GM21447 (cell line): ENCODE measurements at regions not wholly inside any gene's neighbourhood (a gene's known extent, or its start where the extent isn't known, plus 50 kb on each side); places are given as distances from the start of the nearest gene placed in this dataset.
"Not testable (repeated sequence)": the region's sequence is repeated elsewhere in the genome, so short reads cannot be mapped to it uniquely, and the experiment has no call there.

Experiments used
- ATAC-seq: cut with Tn5 transposase; IDR thresholded peaks from one replicate; pipeline ENCODE4 v1.9.1; 2021; ENCODE audit not compliant: unreplicated experiment

- no peak for ATAC-seq
Observed at GRCh38 chr6:140736231-140736630, 1361.8 kb upstream of the CITED2 start.

DNA sequence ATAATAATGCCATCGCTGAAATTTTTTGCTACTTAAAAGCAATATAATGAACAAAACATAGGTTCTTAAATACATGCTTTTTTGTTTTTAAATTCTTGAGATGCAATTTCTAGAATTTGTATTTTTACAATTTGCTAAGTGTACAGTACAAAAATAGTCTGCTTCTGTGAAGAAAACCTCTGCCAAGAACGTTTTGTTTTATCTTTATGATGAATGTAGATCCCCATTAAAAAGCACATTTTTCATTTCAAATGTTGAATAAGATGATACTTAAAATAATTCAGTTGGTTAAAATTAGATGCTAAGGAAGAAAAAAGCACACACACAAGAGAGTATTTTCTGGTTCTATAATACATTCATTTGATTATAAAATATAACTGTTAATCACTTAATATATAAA lies 1358.5 kb upstream of the CITED2 start:
- no peak for ATAC-seq

GRCh38 chr6:140732155-140732554 lies 1357.7 kb upstream of the CITED2 start:
- ATAC-seq: no peak

- ATAC-seq: no peak
Observed at GRCh38 chr6:140731741-140732140, 1357.3 kb upstream of the CITED2 start.

- no peak for ATAC-seq
Observed at GRCh38 chr6:140729521-140729920, 1355.1 kb upstream of the CITED2 start.

GRCh38 chr6:140718021-140718420 lies 1343.6 kb upstream of the CITED2 start:
- ATAC-seq: no peak

GRCh38 chr6:140713495-140713894 lies 1339.0 kb upstream of the CITED2 start:
- no peak for ATAC-seq

DNA sequence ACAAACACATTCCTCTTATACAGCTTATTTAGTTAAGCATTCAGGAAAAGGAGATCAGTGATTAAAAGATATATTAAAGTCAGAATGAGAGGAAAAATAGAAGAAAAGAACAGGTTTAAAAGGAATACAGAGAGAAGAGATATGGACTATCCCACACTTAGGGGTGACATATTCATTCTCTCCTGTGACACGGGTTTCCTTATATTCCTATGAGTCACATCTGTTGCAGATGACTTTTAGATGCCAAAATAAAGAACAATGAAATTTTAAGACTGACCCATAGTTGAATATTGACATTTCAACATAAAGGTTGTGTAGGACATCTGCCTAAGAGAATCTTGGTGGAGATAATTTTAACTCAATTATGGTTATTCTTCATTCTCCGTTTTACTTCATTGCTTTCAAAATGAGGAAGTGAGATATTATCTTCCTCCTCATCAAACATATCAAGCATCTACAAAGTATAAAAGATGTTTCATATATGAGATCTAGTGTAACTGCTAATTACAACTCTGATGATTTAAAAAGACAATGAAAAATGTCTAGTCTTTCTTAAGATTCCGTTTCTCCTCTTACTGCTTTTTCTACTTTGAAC lies 1336.7 kb upstream of the CITED2 start:
- peak; percentile 53 for ATAC-seq

GRCh38 chr6:140708441-140708840 lies 1334.0 kb upstream of the CITED2 start:
- no peak for ATAC-seq

DNA sequence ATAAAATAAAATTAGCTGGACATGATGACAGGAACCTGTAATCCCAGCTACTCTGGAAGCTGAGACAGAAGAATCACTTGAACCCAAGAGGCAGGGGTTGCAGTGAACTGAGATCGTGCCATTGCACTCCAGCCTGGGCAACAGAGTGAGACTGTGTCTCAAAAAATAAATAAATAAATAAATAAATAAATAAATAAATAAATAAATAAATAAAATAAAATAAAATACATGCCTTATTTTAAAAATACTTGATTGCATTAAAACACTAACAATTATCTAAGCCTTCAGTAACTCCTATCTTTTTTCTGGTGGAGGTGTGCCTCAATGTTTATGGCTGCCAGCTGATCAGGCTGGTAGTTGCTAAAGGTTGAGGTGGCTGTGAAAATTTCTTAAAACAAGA lies 1329.6 kb upstream of the CITED2 start:
- ATAC-seq: not testable (repeated sequence)

DNA sequence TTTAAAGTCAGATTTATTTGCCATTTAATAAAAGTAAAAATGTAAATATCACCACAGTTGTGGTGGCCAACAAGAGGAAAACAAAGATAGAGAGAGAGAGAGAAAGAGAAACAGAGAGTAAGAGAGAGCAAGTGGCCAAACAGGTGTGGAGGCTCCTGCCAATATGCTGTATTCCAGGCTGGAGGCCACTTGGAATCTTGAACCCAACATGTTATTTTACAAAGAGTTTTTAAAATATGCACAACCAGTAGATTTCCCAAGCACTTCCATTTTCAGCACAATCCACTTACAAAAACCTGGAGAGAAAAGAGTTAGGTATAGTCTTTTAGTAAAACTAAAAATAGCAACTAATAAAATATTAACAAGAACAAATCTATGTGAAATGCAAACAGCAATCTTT lies 1323.1 kb upstream of the CITED2 start:
- ATAC-seq: no peak

DNA sequence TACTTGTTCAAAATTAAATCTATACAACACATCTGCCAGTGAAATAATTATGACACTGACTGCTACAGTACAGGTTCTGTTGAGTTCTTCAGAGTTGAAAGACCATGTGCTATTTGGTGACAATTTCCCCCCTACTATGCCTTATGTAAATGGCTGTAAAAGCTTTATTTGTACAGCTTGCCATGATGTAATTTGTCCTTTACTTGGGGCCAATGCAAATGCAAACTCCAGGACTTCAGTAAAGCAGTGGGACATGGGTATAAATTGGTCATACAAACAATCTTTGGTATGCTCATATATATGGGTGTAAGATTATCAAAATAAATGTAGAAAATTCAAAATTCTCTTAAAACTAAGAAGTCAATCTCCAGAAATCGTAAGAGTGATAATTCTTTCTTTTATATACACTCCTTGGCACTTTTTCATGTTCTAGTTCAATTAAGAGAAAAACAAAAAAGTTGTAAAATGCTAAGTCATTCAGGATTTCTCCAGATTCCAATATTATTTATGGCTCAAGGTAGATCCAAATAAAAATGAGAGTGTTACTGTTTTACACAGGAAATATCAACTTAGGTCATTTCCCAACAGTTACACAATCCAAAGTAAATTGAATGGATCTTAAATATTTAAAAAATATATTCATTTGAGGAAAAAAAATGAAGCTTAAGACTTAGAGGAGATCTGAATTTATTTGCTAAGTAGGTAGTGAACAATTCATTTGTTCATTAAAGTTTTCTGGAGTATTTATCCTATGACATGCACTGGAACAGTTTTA lies 1310.5 kb upstream of the CITED2 start:
- ATAC-seq: no peak

DNA sequence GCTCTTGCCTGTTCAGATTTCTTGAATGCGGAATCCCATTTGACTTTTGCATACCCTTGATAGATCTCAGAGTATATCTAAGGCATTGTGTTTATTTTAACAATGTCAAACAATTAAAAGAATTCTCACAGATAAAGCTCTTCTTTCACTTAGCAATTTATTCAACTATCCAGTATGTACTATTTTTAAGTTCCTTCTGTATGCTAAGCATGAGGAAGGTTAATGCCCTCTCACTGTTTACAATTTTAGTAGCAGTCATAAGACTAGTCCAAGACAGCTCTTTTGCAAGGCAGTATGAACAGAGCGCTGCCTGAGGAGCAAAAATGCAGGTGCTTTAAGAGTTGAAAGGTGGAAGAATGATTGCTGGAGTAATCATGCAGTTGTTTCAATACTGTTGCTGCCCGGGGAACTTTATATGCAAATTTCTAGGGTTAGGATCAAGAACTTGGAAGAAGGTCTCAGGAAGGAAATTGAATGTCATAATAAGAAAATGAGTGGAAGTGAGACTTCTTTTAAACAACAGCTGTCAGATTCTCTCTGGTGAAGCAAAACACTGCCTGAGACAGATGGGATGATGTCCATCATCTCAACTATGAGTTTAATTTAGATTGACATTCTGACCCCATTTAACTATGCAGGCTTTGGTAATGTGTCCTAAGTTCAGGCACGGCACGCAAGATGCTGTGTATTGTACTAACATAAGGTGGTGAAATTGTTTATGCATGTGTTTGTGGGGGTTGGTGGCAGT lies 1303.5 kb upstream of the CITED2 start:
- no peak for ATAC-seq

GRCh38 chr6:140671926-140672325 lies 1297.5 kb upstream of the CITED2 start:
- no peak for ATAC-seq

- ATAC-seq: no peak
Observed at GRCh38 chr6:140670021-140670420, 1295.6 kb upstream of the CITED2 start.

- ATAC-seq: no peak
Observed at GRCh38 chr6:140669321-140669720, 1294.9 kb upstream of the CITED2 start.

GRCh38 chr6:140663772-140664171 lies 1289.3 kb upstream of the CITED2 start:
- no peak for ATAC-seq

DNA sequence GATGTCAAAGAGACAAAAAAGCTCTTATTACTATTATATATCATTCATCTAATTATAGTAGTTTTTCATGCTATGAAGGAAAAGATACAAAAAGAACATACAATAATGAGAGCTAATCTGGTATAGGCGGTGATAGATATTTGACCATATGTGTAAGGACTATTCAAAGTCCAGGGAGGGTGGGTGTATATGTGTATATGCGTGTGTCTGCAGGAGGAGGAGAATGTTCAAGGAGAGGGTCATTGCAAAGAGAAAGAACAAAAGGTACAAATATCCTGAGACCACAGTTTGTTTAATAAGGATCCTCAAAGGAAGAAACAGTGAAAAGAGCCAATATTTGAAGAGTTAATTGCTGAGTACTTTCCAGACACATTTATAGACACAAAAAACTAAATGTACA lies 1288.6 kb upstream of the CITED2 start:
- no peak for ATAC-seq

DNA sequence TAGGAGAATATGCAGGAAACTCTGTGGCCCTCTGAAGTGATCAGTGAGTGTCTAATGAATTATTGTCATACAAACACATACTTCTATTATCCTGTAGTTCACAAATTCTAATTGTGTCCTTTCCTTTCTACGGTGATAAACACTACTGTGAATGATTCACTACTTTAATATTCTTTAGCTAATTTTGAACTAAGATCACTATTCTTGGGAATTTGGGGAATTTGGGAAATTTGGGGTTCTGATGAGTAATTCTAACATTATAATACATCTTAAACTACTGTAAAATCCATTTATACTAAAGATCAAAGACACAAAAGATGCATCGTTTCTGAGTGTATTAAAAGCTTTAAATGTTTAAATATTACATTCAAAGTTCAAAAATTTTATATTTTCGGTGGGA lies 1287.2 kb upstream of the CITED2 start:
- ATAC-seq: no peak

GRCh38 chr6:140660295-140660694 lies 1285.8 kb upstream of the CITED2 start:
- no peak for ATAC-seq

DNA sequence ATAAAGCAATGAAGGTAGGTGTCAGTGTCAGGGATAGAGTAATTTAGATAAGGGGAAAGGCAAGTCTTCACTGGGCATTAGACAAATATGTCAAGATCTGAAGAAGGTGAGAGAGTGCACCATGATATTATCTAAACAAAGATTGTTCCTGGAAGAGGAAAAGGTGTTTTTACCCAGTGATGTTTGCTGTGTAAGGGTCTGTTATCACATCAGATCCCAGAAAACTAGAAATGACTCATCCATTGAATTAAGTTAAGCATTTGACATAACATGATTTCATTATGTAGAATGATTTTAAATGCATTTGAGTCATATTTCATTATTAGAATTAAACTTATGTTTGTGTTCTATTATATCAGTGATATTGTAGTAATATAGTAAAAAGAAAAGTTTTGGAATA lies 1279.5 kb upstream of the CITED2 start:
- no peak for ATAC-seq

DNA sequence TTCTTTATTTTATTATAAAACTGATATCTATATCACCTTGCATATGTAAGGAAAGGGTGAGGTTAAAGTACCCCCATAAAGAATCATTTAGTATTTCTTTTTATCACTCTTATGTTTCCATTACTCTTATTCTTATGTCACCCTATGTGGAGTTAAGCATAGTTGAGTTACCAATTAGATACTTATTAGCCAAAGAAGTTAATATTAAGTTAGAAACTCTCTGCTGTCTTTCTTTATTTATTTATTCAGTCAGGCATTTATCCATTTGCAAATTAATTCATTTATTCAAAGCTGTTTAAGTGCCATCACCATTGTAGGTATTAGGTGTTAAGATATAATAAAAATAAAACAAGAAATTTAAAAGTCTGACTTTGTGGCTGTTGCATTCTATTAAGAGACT lies 1279.1 kb upstream of the CITED2 start:
- ATAC-seq: no peak
